ENCODE measurements at regions not wholly inside any gene's neighbourhood (a gene's known extent, or its start where the extent isn't known, plus 50 kb on each side); places are given as distances from the start of the nearest gene placed in this dataset.

DNA sequence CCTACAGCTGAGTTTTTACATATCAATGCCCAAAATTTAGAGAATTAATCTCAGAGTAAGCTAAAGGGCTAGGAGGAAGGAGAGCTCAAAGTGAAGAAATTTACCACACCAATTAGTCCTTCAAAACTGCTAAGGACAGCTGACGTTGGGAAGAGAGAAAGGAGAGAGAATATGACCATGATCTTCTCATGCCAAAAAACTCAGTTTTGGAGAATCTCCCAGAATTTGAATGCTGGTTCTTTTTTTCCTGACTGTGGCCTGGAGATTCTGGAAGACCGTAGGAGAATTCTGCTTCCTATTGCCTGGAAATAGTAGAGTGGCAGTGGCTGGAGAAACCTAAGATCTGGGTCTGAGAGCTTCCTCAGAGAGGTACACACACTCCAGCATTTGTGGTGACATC is 834.4 kb upstream of the SLIT2 start:
- TF ChIP-seq BACH2 (CRISPR knock-in tag; IDR thresholded peaks at IDR 0.05; ENCODE audit: borderline replicate concordance), result no peak
- TF ChIP-seq, protein P1, sequence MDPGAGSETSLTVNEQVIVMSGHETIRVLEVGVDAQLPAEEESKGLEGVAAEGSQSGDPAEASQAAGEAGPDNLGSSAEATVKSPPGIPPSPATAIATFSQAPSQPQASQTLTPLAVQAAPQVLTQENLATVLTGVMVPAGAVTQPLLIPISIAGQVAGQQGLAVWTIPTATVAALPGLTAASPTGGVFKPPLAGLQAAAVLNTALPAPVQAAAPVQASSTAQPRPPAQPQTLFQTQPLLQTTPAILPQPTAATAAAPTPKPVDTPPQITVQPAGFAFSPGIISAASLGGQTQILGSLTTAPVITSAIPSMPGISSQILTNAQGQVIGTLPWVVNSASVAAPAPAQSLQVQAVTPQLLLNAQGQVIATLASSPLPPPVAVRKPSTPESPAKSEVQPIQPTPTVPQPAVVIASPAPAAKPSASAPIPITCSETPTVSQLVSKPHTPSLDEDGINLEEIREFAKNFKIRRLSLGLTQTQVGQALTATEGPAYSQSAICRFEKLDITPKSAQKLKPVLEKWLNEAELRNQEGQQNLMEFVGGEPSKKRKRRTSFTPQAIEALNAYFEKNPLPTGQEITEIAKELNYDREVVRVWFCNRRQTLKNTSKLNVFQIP (CRISPR knock-in tag; IDR thresholded peaks at IDR 0.05; ENCODE audit: borderline replicate concordance, low read depth), result no peak
- no peak for TF ChIP-seq ARNTL (CRISPR knock-in tag; IDR thresholded peaks at IDR 0.05; ENCODE audit: borderline replicate concordance, low read depth)
- no peak for TF ChIP-seq ZFP30 (CRISPR knock-in tag; IDR thresholded peaks at IDR 0.05)
- no peak for TF ChIP-seq ISL1 (CRISPR knock-in tag; IDR thresholded peaks at IDR 0.05)
- TF ChIP-seq, protein P2, sequence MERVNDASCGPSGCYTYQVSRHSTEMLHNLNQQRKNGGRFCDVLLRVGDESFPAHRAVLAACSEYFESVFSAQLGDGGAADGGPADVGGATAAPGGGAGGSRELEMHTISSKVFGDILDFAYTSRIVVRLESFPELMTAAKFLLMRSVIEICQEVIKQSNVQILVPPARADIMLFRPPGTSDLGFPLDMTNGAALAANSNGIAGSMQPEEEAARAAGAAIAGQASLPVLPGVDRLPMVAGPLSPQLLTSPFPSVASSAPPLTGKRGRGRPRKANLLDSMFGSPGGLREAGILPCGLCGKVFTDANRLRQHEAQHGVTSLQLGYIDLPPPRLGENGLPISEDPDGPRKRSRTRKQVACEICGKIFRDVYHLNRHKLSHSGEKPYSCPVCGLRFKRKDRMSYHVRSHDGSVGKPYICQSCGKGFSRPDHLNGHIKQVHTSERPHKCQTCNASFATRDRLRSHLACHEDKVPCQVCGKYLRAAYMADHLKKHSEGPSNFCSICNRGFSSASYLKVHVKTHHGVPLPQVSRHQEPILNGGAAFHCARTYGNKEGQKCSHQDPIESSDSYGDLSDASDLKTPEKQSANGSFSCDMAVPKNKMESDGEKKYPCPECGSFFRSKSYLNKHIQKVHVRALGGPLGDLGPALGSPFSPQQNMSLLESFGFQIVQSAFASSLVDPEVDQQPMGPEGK (CRISPR knock-in tag; IDR thresholded peaks at IDR 0.05; ENCODE audit: borderline replicate concordance), result no peak
- no peak for TF ChIP-seq ZNF8 (CRISPR knock-in tag; IDR thresholded peaks at IDR 0.05)
- TF ChIP-seq, protein P3, sequence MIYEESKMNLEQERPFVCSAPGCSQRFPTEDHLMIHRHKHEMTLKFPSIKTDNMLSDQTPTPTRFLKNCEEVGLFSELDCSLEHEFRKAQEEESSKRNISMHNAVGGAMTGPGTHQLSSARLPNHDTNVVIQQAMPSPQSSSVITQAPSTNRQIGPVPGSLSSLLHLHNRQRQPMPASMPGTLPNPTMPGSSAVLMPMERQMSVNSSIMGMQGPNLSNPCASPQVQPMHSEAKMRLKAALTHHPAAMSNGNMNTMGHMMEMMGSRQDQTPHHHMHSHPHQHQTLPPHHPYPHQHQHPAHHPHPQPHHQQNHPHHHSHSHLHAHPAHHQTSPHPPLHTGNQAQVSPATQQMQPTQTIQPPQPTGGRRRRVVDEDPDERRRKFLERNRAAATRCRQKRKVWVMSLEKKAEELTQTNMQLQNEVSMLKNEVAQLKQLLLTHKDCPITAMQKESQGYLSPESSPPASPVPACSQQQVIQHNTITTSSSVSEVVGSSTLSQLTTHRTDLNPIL (CRISPR knock-in tag; IDR thresholded peaks at IDR 0.05; ENCODE audit: low read depth), result no peak
- no peak for TF ChIP-seq TCF4 (CRISPR knock-in tag; IDR thresholded peaks at IDR 0.05; ENCODE audit: borderline replicate concordance)

Measured in SK-N-SH treated with all-trans-retinoic acid at 6 μM for 48 hours (cell line).